HG02973 (cell line): ENCODE measurements at regions not wholly inside any gene's neighbourhood (a gene's known extent, or its start where the extent isn't known, plus 50 kb on each side); places are given as distances from the start of the nearest gene placed in this dataset.

Experiments used
- ATAC-seq: cut with Tn5 transposase; IDR thresholded peaks from one replicate; pipeline ENCODE4 v1.9.1; 2021; ENCODE audit warnings: moderate library complexity; ENCODE audit not compliant: unreplicated experiment

DNA sequence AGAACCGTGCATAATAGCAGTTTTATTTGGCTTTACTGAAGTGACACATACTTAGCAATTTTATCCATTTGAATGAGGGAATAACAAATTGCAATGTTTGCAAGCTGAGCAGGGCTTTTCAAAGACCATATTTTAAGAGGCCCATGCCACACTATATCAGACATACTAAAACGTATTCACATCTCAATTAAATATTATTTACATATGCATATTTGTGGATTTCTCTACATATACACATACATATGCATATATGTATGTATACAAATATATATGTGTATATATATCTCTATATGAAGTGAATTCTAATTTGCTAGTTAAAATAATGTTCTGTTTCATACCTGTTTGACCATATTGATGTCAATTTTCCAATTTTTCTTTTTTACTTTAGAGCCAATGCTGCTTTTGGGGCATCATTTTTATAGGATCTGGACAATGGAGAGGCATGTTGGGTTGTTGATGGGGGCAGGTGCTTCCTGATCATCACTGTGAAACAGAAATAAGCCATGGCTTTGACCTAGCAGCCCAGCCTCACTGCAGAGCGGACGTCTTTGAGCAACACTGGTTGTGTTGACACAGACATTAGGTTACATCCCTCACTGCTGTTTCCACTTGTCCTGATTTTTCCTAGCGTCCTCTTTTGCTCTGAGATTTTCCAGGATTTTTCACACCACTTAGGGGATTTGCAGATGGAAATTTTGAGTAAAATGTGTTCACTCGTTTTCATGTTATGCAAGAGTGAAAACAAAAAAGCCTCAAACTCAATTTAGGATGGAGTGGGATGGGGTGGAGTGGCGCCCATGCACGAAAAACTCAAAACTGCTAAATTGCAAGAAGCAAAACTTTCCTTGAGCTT, 56.9 kb downstream of the RDH14 start:
- ATAC-seq, result no peak

- ATAC-seq, result no peak
Measured at GRCh38 chr2:18502142-18502541, 58.3 kb downstream of the RDH14 start.

DNA sequence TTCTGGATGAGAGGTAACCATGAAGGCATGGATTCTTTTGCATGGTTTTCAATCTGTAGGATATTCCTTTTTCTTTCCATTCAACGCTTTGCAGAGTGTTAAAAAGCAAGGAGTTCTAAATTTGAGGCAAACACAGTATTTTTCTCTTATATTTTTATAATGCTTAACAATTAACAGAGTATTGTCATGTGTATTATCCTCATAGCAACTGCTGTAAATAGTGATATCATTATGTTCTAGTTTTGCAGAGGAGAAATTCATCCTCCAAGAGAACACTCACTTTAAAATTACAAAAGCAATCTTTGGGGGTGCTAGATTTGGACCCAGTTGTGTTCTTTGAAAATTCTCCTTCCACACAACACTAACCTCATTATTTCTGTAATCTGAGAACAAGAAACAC, 58.7 kb downstream of the RDH14 start:
- no peak for ATAC-seq

GRCh38 chr2:18501156-18501555, 59.3 kb downstream of the RDH14 start:
- ATAC-seq, result no peak

- ATAC-seq, result no peak
Measured at GRCh38 chr2:18500333-18500732, 60.1 kb downstream of the RDH14 start.

GRCh38 chr2:18498531-18498930, 61.9 kb downstream of the RDH14 start:
- no peak for ATAC-seq

DNA sequence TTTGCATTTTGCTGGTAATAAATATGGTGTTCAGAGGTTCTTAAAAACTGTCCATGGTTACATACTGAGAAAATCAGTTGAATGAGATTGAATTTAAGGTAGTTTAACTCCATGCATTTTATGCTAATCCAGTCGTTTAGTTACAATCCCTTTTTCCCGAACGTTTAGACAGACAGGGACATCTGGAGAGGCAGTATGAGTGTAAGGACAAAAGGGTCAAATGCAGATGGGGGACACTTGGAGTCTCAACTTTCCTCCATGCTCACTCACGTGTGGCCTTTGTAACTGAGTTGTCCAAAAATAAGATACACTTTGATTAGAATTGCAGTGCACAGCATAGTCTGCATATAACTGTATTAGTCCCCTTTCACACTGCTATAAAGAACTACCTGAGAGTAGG, 63.9 kb downstream of the RDH14 start:
- no peak for ATAC-seq

DNA sequence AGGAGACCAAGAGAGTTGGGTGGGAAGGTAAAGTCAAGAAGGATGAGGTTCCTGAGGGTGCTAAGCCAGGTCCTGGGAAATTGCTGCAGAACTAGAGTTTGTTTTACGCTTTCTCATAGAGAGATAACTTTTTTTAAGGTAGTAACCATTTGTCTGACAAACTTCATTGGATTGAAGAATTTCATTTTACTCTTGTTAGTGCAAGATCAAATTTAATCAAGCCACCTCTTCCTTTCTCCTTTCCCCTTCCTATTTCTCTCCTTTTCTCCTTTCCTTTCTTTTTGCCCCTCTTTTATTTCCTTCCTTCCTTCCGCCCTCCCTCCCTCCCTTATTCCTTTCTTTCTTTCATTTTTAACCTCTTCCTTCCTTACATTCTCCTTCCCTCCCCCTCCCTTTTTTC, 65.4 kb downstream of the RDH14 start:
- no peak for ATAC-seq

GRCh38 chr2:18492721-18493120, 67.7 kb downstream of the RDH14 start:
- no peak for ATAC-seq

GRCh38 chr2:18491577-18491976, 68.9 kb downstream of the RDH14 start:
- ATAC-seq, result no peak

DNA sequence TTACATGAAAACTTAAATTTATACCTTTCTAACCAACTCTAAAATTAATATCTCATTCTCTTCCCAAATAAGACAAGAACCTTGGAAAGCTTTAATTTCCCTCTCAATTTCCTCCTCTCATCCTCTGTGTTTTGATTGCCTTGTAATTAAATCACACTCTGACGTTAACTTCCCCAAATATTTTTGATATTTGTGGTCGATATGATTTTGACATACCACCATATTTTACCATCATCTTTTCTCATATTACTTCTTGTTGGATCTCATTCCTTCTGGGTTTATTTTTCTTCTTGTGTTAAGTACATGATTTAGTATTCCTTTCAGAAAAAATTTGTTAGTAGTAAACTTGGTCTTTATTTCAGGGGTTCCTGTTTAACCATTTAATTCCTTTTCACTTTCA, 69.6 kb downstream of the RDH14 start:
- ATAC-seq, result no peak

- ATAC-seq, result no peak
Measured at GRCh38 chr2:18487106-18487913, 73.1 kb downstream of the RDH14 start.

DNA sequence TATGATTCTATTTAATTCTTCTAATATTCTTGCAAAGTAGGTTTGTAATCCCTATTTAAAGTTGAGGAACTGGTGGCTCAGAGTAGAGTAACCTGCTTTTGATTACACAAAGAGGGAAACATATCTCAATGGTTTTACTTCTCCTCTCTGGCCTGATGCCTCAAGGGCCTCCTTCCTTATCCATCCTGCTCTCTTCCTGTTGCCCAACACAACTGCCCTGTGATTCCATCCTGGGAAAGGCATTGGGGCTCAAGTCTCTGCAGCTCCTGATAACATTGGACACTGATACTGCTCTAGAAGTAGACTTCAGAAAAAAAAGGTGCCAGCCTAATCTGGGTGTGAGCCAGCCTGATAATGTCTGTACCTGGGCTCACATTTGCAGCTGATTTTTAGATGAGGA, 75.8 kb downstream of the RDH14 start:
- no peak for ATAC-seq

DNA sequence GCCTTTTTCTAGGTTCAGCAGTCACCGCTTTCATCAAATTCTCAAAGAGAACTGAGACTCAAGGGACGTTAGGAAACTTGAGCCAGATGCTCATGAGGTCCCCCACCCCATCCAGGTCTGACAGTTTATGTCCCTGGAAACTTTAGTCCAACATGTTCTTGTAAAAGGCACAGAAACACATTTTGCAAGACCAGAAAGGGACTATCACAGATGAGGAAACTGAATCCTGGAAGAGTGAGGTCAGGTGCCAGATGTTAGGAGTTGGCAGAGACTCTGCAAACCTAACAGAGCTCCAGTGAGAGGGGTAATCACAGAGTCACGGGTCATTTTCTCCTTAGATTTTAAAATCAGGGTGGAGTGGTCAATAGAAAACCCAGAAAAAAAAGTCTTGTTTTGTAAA, 76.6 kb downstream of the RDH14 start:
- no peak for ATAC-seq

DNA sequence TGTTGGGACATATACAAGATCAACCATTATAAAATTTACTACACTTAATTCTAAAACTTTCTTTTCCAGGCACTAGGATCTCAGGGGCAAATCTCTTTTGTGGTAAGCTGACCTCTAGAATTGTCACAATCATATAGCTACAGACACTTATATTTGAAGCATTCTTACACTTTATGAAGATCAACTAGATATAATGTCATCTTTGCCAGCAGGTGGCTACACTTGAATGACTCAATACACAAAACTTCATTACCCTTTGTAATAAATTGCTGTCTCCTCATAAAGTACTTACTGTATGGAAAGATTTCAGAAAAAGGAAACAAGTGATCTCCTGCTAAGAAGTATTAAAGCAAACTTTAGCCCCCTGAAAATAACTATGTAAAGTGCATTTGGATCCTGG, 77.8 kb downstream of the RDH14 start:
- ATAC-seq, result no peak

GRCh38 chr2:18479947-18480369, 80.5 kb downstream of the RDH14 start:
- ATAC-seq, result no peak

GRCh38 chr2:18477293-18477692, 83.2 kb downstream of the RDH14 start:
- no peak for ATAC-seq

DNA sequence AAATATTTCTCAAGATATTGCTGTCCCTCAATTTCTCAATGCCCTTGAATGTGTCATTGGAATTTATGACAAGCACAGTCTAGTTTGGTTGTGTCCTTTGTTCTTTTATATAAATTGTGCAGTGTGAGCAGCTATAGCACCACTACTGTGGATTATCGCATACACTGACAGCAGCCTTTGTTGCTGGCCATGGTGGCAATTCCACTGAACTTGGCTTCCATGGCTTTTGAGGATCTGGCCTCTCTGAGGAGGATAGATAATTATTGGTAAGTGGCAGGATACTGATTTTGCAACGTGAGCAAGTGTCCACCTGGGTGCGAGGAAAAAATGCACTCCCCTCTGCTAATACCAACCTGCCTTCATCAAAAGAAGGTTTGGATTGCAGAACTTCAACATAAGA, 84.0 kb downstream of the RDH14 start:
- no peak for ATAC-seq

DNA sequence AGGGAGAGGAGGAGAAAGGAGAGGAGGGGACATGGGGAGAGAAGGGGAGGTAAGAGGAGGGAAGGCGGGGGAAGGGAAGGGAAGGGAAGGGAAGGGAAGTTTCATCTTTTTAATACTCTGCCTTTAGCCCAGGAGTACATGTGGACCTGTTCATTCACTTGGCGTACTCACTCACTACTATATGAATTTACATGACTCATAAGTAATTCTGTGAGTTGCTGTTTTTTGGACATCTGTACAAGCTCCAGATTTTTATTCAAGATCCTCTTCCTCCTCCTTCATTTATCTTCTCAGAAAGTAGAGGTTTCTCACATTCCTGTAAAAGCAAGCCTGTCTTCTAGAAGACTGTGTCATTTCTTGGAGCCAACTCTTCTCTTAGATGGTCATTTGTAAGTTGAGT, 84.6 kb downstream of the RDH14 start:
- ATAC-seq, result no peak

DNA sequence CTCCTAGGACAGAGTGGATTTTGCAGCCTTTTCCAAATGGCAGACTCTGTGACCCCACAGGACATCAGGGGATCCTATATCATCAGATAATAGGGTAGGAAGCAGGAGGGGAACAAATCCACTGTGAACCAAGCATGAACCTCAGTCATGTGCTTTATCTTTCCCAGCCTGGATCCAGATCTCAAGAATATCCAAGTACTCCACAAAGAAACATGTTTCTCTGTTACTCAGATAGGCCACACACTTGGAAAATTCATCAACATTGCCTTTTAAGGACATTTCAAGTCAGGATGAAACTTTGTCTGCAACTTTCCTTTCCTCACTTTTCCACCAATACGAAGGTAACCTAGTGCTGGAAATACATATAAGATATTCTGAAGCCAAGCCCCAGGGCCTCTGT, 85.8 kb downstream of the RDH14 start:
- no peak for ATAC-seq

GRCh38 chr2:18473241-18474181, 86.9 kb downstream of the RDH14 start:
- ATAC-seq, result no peak
